ENCODE measurements at regions not wholly inside any gene's neighbourhood (a gene's known extent, or its start where the extent isn't known, plus 50 kb on each side); places are given as distances from the start of the nearest gene placed in this dataset.

DNA sequence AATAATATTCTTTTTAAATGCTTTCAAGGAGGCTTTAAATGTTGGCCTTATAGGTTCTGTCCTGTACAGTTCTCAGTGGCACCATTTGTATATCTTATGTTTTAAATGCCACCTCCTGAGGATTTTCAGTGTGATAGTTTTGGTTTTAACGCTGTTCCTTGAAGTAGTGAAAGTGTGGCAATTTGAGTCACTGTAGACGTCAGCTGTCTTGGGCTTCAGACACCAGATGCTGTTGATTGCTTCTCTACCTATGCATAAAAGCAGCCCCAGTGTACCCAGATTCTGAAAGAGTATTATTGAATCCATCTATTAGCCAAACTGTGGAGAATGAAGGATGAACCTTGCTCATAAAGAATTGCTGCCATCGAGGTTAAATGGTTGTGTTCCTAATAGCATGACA is 316.8 kb upstream of the GBE1 start:
- no peak for DNase-seq

DNA sequence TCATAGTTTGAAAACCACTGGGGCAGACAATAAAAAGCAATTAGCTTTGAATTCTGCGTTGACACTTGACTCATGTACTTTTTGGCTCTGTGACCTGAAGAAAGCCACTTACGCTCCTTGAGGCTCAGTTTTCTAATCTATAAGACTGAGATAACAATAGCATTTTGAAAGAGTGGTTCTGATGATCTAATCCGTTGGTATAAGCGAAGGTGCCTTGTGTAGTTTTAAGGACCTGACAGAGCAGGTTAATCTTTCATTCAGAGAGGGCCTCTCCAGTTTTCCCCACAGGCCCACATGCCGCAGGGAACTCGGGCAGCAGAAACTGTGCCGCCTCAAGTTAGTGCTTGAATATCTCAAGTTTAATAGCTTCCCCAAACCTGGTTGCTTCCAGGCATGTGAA is 306.0 kb upstream of the GBE1 start:
- DNase-seq, result no peak

DNA sequence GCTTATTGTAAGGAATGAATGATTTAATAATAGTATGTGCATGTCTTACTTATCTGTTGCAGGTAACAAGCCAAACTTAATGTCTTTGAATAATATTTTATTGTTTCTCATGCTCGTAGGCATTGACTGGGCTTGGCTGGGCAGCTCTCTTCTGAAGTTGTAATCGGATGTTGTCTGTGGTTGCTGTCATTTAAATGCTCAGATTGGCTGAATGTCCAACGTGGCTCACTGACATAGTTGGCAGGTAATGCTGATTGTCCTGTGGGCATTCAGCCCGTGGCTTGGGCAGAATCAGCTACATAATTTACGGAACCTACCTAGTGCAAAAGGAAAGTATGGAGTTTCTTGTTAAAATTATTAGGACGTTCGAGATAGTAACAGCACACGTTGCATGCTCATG is 297.4 kb upstream of the GBE1 start:
- DNase-seq, result no peak

DNA sequence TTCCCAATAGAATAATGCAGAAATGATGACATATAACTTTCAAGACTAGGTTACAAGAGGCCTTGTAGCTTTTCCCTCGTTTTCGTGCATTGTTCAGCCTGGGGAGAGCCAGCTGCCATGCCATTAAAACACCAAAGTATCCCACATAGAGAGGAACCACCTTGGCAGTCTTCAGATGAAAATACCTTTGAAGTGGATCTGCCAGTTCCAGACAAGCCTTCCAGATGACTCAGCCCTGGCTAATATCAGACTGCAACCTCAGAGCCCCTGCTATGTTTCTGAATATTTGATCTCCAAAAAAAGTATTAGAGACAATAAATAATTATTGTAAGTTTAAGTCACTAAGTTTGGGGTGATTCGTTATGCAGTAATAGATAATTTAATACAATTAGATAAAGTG is 294.3 kb upstream of the GBE1 start:
- DNase-seq, result no peak

DNA sequence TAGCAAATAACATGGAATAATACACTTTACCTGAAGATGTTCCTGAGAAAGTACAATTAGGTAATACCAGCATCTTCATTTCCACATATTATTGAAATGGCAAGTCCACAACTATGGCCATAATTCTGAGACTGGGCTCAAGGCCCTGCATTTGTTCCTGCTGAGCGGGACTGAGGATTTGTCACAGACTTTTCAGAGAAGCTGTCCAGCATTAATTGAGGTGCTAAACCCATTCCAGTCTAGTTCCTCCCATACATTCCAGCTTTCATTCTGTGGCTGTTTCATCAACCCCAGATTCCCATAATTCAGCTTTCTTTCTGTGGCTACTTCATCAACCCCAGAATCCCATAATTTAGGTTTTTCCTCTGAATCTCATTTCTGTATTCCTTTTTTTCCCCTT is 293.4 kb upstream of the GBE1 start:
- no peak for DNase-seq

DNA sequence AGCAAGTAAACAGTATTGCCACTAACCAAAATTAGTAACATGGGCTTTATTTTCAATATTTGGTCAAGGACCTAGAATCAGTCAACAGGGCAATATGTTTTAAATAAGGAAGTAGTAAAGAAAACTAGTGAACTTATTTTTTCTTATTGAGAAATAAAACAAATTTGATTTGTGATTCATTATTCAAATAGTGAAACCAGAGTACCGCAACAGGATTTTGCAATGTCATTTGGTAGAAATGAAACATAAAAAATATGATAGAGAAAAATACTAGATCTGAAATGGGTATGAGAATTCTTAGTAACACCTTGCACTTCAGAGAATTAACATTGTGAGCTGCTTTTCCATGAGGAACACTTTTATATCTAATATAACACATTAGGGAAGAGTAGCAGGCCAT is 291.8 kb upstream of the GBE1 start:
- DNase-seq, result no peak

DNA sequence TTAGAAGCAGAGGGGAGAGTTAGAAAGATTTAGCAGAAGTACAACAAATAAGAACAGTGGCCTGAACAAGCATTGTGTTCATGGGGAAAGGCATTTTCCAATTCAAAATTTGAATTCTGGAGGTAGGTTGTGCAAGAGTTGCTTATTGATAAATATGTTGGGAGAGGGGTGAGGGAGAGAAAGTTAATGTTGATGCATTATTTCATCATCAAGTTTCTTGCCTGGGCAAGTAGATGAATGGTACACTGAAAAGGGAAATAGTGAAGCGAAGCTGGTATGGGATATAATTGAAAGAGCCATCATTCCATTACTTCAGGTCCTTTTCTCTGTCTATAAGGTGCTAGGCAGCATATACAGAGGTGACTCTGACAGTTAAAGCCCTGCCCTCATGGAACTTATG is 288.9 kb upstream of the GBE1 start:
- no peak for DNase-seq

DNA sequence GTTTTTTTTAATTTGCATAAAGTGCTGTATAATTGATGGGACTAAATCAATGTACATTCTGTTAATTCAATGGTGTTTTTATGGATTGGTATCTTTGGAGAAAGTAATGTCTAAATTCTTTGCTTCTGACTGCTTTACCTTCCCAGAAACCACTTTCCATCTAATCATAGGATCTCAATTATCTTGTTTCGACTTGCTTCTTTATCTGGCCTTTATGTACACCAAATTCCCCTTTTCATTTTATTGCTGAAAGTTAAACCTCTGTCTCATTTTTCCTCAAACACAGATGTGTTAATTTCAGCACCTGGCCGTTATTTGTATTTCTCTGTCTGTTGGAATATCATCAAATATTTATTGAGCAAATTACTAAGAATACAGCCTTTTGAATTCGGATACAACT is 287.3 kb upstream of the GBE1 start:
- no peak for DNase-seq

DNA sequence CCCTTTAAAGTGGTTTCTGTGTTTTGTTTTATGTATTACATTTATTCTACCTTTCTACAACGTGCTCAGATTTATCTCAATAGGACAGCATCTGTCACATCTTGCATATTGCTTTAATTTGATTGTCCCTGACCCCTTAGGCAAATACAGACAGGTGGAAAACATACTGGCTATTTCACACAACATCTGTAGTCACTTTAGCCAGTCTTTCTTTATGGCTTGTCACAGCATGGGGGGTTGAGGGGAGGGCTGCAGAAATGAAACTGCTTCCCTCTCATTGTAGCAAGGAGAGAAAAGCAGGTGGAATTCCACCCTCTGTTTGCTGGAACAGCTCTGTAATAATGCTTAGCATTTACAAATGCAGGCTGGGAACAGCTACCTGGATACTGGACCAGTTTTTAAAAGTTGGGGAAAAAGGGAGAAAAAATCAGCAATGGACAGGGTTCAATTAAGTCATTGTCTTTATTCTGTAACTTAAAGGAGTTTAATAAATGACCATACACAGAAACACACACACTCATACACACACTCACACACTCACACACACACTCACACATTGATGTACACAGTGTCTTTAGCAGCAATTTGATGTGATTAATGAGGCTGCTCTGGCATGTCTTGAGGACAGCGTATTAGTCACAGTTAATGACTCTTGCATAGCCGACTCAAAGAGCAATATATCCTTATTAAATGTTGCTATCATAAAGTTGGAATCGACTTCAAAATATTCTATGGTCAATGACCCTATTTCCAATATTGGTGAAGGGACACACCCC is 283.7 kb upstream of the GBE1 start:
- no peak for DNase-seq

DNA sequence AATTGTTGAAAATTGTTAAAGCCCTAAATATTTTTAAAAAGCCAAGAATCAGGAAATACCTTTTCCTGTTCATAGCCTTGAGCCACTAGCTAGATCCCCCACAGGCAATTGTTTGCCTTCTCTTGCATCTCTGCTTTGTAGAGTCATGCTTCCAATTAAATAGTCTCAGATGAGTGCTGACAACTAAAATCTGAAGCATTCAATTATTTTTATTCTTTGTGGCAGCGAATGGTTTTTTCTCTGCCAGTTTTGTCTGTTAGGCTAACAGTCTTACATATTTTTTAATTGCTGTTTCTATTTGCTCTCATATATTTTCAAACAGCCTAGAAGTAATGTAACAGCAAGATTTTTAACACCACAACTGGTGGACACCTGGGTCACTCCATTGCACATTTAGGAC is 277.1 kb upstream of the GBE1 start:
- no peak for DNase-seq

DNA sequence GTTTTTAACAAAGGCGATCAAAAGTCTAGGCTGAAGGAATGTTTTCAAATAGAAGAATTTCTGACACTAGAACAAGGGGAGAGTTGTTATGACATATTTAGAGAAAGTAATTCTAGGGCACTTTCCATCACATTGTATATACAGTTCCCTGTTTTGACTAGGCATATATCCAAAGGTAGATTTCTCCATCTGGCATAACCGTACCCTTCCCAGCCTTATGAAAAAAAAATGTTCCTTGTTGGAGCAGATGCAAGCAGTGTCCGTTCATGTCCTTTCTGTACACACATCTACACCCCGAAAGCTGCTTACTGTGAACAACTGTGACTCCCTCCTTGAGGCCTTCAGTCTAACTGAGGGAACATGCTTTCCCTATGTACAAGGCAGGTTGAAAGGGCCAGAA is 271.7 kb upstream of the GBE1 start:
- no peak for DNase-seq

DNA sequence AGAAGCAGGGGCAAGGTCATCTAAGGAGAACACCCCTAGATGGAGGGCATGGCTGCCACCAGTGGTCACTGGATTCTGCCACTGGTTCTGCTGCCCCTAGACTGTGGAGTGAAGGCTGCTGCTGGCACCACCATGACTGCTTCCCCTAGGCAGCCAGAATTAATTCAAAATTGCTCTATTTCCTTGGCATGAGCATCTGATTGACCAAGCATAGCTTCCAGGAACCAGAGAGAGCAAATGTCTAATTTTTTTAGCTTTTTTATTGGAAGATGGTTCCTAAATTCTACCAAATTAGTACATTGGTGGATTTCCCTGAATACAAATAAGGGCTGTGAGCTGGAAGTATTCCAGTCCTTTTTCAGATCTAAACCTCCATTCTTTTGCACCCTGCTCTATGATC is 270.2 kb upstream of the GBE1 start:
- no peak for DNase-seq

DNA sequence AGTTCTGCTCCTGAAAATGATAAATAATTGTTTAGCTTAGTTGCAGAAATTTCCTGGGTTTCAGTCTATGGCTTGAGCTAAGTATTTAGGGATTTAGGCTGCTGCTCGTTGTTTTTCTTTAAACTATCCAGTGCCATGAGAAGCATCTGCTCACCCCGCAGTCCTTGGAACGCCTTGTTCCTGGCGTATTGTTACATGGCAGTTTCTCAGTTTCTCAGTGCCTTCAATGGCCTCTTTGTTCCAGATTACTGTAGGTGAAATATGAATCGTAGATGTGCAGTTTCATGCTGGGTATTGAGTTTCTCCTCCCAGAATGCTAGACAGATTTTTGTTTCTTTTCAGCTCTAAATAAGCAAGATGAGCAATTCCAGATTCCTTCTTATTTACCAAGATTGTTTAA is 269.5 kb upstream of the GBE1 start:
- no peak for DNase-seq

DNA sequence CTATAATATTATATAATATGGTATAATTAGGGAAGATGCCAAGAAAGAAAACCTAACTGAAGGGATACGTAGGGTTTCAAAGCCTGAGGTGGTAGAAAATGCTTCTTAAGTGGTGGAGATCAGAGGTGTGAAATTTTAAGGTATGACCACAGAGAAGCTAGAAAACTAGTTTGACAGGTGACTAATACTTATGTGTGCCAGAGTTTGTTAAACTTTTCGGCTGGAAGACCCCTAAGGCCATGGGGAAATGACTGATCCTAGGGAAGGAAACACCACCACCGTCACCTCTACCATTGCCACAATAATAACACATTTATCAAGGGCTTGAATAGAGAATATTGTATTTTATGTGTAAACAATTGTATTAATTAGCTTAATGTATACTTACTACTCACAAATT is 261.4 kb upstream of the GBE1 start:
- DNase-seq, result no peak

DNA sequence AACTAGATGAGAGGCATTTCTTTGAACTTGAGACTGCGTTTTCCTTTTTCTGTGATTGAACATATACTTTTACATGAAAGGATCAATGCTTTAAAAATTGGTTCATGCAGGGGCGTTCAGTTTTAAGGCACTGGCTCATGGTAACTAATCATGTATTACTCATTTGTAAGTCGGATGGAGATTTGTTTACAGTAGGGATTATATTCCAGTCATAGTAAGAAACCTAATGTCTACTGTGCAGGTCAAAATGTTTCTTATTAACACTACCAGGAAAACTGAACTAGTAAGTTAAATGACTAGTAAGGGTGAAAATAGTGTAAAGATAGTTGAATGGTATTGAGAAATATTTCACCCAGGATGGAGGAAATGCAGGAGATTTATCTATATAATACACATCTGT is 258.8 kb upstream of the GBE1 start:
- DNase-seq, result no peak

DNA sequence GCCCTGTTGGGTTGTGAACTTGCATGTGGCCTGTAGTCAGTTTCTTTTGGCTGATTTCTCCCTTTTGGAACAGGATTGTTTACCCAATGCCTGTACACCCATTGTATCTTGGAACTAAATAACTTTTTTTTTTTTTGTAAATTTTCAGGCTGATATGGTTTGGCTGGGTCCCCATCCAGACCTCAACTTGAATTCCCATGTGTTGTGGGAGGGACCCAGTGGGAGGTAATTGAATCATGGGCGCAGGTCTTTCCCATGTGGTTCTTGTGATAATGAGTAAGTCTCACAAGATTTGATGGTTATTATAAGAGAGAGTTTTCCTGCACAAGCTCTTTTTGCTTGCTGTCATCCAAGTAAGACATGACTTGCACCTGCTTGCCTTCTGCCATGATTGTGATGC is 253.8 kb upstream of the GBE1 start:
- DNase-seq, result no peak

DNA sequence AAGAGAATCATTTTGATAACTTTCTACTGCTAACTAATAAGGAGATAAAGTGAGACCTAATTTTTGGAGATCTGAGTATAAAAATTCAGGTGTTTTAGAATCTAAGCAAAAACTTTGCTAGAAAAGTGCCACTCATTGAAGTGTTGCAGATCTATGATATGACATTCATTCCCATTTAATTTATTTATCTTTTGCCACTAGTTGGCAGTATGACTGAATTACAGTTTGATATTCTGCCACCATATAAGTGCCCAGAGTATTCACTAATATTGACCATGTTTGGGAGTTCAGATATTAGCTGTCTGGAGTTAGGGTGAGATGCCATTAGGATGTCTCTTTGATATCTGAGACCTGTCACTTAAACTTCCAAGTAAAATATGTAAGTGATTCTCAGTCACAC is 251.3 kb upstream of the GBE1 start:
- DNase-seq, result no peak

DNA sequence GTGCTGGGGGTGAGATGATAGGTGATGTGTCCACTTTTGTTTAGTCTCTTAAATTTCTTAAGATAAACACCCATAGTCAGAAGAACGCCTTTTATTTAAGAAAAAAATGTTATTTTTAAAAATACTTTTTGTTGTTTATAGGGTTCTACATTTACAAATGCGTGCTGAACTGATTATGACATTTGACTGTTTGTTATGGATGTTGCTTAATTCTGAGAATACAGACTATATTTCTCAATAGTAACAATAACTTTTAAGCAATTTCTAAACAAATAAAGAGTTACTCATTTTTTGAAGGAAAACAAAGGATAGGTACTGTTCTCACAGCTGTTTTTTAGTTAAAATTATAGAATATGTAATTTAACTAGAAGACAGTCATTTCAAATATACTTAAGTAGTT is 249.9 kb upstream of the GBE1 start:
- no peak for DNase-seq

DNA sequence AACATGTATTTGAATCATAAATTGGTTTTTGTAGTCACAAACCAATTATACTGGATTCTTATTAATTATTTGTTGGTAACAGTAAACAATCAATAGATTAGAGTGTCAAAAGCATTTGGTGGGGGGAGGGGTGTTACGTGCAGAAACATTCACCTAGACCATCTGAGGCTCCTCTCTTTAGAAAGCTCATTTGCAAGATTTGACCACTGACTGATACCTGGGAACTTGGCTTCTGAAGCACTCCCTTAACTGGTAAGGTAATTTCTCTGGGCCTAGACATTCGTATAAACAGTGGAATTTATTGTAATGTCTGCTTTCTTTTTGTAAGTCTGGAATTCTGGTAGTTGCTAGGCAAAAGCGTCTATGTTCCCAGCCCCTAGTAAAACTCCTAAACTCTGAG is 243.8 kb upstream of the GBE1 start:
- no peak for DNase-seq

DNA sequence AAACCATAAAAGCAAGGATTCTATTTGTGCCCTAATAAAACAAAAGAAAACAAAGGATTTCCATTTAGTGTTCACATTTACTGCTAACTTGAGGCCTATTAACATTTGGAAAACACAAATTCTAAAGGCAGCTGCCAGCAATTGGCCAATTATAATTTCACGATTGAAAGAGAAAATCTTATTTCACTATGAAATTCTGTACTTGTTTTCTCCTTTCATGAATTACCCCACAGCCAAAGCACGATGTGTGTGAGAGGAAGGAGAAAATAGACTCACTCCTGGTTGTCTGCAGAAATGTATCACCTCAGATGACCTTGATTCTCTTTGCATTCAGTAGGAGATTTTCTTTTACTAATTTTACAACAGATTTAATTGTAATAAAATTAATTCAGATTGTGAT is 242.8 kb upstream of the GBE1 start:
- no peak for DNase-seq

DNA sequence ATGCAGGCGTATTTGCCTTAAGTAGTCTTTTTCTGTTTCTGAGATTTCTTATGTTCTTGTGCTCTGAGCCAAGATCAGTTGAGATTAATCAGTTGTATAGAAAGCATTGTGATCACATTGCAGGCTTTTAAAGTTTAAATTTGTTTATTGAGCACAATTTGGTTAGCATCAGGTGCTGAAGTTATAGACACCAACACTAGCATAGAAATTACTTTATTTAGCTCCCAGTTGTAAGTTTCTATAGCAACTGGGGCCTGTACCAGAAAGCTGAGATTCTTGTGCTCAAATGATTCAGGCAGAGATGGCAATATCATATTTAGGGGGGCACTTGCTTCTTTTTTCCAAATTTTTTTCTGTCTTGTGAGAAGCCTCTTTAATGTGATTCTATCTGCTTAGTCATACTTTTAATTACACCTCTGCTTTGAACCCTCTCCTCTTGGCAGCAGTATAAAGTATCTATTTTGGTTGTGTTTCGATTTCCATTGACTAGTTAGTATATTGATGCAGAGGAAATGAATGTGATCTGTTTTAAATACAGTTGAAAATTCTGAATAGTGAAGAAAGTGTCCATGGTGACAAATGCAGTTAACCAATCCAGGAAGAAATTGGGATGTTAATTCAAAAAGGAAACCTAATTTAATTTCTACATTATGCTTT is 241.7 kb upstream of the GBE1 start:
- DNase-seq, result no peak

DNA sequence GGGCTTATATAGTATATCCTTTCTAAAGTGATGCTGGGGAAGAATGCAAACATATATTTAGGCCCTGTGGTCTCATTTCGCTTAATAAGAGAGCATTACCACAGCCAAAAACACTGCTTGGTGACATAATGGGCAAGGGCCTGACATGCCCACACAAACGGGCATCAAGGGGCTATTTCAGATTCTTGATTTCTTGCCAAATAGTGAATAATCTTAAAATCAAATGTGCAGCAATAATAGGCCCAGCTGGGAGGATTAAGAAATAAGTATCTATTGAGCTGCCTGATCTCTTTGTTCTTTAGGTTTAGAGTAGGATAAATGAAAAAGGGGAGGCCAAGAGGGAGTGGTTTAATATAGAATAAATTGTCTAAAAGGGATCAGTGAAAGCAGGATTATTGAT is 241.0 kb upstream of the GBE1 start:
- DNase-seq, result no peak

DNA sequence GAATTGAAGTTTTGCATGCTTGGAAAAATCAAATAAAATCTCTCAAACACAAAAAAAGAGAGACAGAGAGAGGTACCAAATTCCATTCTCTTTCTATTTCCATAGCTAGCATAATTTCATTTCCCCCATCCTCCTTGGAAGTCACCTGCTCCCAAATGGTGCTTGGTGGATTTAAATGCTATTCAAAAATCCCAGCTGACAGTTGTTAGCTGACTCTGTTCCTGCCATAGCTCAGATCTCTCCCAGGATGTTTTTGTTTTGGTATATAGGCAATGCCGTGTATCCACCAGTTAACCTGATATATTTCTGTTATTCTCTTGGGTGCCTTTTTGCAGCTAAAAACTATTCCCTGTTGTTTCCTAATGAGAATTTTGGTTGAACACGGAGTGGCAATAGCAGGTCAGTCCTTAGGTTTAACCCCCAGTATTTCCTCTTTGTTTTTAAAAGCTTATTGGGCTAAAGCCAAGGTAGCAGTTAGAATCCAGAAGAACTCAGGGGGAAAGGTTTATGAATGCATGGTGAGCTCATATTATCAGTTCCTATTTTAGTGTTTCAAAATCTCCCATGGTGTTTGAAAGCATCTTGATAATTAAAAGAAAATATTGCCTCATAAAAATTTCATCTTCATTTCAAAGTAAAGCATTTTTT is 240.0 kb upstream of the GBE1 start:
- no peak for DNase-seq

DNA sequence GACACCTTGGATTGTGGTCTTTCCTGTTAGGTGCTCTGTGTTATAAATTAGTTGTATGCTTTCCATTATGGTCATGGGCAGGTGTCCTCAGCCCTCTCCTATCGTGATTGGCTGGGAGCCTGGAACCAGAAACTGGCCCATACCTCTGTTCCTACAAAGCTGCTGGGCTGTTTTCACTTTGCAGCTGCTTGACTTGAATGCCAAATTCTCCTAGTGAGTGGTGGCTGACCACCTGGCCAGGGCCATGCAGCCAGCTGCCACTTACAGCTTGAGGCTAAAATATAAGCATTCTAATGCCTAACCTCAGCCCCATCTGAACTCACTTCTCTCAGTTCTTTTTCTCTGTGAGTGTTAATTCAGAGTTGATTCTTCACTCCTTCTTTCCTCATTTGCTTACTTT is 239.3 kb upstream of the GBE1 start:
- no peak for DNase-seq

DNA sequence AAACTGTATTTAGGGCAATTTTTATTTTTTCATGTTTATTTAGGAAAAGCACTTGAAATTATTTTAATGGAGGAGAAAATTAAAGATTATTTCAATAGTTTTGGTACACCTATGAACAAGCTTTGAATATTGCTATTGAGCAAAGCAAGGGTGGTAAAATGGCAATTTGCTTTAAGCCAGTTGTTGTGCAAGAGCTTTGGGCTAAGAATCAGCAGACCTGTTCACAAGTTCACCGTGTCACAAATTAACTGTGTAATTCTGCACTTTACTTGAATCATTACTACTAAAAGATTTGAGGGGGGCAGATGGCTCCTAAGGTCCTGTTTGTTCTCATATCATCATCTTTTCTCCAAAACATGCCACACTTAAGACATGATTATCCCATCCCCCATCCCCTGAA is 238.9 kb upstream of the GBE1 start:
- DNase-seq, result no peak
